Transverse colon (tissue), 4 donors: ENCODE measurements at regions not wholly inside any gene's neighbourhood (a gene's known extent, or its start where the extent isn't known, plus 50 kb on each side); places are given as distances from the start of the nearest gene placed in this dataset.

Experiments used
- DNase-seq: peaks from one replicate; pipeline ENCODE4 v3.0.0-alpha.2; 2019
- H3K27ac ChIP-seq, 4 donors: fragments of 200-600 bp; sonication (generic); 2 replicates each; pipeline ENCODE4 v1.5.1; 2016 to 2018; ENCODE audit warnings: inconsistent platforms in 4 of 4
- H3K27me3 ChIP-seq: fragments of 200-600 bp; sonication (generic); 2 replicates; pipeline ENCODE4 v1.5.1; 2017; ENCODE audit warnings: inconsistent platforms
- H3K36me3 ChIP-seq, 4 donors: fragments of 200-600 bp; sonication (generic); 2 replicates each; pipeline ENCODE4 v1.5.1; 2017 to 2019; ENCODE audit warnings: inconsistent platforms in 4 of 4
- H3K4me1 ChIP-seq, 4 donors: fragments of 200-600 bp; sonication (generic); 2 replicates each; pipeline ENCODE4 v1.5.1; 2017 to 2020; ENCODE audit warnings: inconsistent platforms in 4 of 4
- H3K4me3 ChIP-seq, 4 donors: fragments of 200-600 bp; sonication (generic); 1 replicate in 1 of 4; 2 replicates in 3 of 4; pipeline versions ENCODE4 v1.5.1 to v1.6.1; 2017 to 2019; ENCODE audit warnings: inconsistent platforms in 4 of 4
- H3K9me3 ChIP-seq, 2 donors: fragments of 200-600 bp; sonication (generic); 2 replicates each; pipeline ENCODE4 v1.5.1; 2017 to 2019; ENCODE audit warnings: inconsistent platforms in 2 of 2
- EP300 ChIP-seq: sonication (generic); formaldehyde crosslinking; IDR thresholded peaks from one replicate; pipeline ENCODE4 v1.6.1; 2017; ENCODE audit warnings: antibody characterized with exemption, low read depth
- POLR2A ChIP-seq: fragments of 450-650 bp; IDR thresholded peaks from one replicate; pipeline ENCODE4 v1.6.1; 2016; ENCODE audit warnings: antibody characterized with exemption, mild to moderate bottlenecking, moderate library complexity
- POLR2AphosphoS5 ChIP-seq, 3 donors: sonication (generic); formaldehyde crosslinking; IDR thresholded peaks; one replicate each; pipeline ENCODE4 v1.6.1; 2016; ENCODE audit warnings: antibody characterized with exemption in 3 of 3
- WGBS, 2 donors: methylation state at CpG; one replicate each; pipeline ENCODE4 v1.1.5; 2018; ENCODE audit warnings: low coverage in 1 of 2; 5-methylcytosine and 5-hydroxymethylcytosine counted together
- in situ Hi-C, 4 donors: fragments of 200-750 bp; cut with MboI; loops; one replicate each; pipeline versions ENCODE4 v1.15.0 to v1.15.1; 2017; ENCODE audit warnings: low sequenced_read_pairs in 3 of 4, low pct_ligation_motif_present in 1 of 4, low pct_unique_long_range_greater_than_20kb in 1 of 4
- intact Hi-C: fragments of 100-400 bp; cut with DNase I; formaldehyde crosslinking; loops from one replicate; pipeline ENCODE4 v1.15.1; 2023; ENCODE audit warnings: low total_unique reads
- TF ChIP-seq, protein P1 (sequence below), 5 experiments: fragments of 200-600 bp in 3 of 5; fragments of 450-650 bp in 2 of 5; sonication (generic) in 3 of 5; IDR thresholded peaks; 1 replicate in 2 of 5; 2 replicates in 3 of 5; pipeline ENCODE4 v1.5.1; 2016 to 2017; ENCODE audit warnings: antibody characterized with exemption in 5 of 5, inconsistent platforms in 3 of 5, mild to moderate bottlenecking in 2 of 5, moderate library complexity in 1 of 5

DNA sequence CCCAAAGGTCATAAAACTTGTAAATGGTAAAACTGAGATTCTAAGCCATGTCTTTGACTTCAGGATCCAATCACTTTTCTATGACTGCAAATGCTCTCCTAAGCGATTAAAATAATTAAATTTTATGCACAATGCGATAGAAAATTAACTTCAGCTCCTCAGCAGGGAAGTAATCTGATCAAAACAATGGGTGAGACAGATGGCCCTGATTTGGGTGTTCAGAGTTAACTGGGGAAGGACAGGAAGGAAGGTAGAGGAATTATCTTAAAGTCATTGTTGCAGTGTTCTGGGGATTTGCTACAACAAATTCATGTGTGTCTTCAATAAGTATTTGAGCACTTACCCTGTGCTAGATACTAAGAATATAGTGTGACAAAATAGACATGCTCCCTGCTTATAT is 446.0 kb upstream of the MEX3C start:
- WGBS, 2 donors, result 80 to 83% methylated on average over 2 of the region's 2 CpGs
- intact Hi-C loops, result no loop called here
- H3K27me3 ChIP-seq, result no peaks in the 10 kb centered on the region
- no peak overlapping the region for H3K4me3 ChIP-seq
- TF ChIP-seq POLR2AphosphoS5 (IDR thresholded peaks at IDR 0.05) (no peak), POLR2A (no peak), EP300 (no peak)
- TF ChIP-seq, protein P1, sequence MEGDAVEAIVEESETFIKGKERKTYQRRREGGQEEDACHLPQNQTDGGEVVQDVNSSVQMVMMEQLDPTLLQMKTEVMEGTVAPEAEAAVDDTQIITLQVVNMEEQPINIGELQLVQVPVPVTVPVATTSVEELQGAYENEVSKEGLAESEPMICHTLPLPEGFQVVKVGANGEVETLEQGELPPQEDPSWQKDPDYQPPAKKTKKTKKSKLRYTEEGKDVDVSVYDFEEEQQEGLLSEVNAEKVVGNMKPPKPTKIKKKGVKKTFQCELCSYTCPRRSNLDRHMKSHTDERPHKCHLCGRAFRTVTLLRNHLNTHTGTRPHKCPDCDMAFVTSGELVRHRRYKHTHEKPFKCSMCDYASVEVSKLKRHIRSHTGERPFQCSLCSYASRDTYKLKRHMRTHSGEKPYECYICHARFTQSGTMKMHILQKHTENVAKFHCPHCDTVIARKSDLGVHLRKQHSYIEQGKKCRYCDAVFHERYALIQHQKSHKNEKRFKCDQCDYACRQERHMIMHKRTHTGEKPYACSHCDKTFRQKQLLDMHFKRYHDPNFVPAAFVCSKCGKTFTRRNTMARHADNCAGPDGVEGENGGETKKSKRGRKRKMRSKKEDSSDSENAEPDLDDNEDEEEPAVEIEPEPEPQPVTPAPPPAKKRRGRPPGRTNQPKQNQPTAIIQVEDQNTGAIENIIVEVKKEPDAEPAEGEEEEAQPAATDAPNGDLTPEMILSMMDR (IDR thresholded peaks at IDR 0.05), result no peak
- H3K36me3 ChIP-seq, result no peaks in the 10 kb centered on the region
- no peak overlapping the region for H3K27ac ChIP-seq
- in situ Hi-C loops, result no loop called here
- H3K4me1 ChIP-seq, result no peaks in the 10 kb centered on the region
- no peaks in the 10 kb centered on the region for H3K9me3 ChIP-seq
- DNase-seq, result no peak

DNA sequence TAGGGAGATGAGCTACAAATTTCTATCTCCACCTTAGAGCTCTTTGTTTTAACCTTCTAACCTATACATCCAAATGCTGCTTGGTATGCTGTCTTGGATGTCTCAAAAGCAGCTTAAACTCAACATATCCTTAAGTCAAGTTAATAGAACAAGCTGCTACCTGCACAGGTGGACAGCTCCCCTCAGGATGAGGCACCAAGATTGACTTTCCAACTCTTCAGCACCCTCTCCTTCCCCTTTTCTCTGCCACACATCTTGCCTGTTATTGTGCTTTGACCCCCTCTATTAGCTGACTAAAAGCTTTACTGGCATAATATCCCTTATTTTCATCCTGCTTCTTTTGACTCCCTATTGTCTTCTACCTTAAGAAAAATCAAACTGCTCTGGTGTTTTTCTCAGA is 448.1 kb upstream of the MEX3C start:
- no peaks in the 10 kb centered on the region for H3K27me3 ChIP-seq
- DNase-seq, result no peak
- in situ Hi-C loops (no loop called here), intact Hi-C loops (no loop called here)
- no peaks in the 10 kb centered on the region for H3K4me1 ChIP-seq
- no peak for TF ChIP-seq POLR2AphosphoS5 (IDR thresholded peaks at IDR 0.05)
- TF ChIP-seq POLR2A, result no peak
- TF ChIP-seq, protein P1 (IDR thresholded peaks at IDR 0.05), result no peak
- no peak for TF ChIP-seq EP300
- H3K36me3 ChIP-seq, result no peaks in the 10 kb centered on the region
- no peaks in the 10 kb centered on the region for H3K9me3 ChIP-seq
- H3K4me3 ChIP-seq, result no peak overlapping the region
- H3K27ac ChIP-seq, result no peak overlapping the region

DNA sequence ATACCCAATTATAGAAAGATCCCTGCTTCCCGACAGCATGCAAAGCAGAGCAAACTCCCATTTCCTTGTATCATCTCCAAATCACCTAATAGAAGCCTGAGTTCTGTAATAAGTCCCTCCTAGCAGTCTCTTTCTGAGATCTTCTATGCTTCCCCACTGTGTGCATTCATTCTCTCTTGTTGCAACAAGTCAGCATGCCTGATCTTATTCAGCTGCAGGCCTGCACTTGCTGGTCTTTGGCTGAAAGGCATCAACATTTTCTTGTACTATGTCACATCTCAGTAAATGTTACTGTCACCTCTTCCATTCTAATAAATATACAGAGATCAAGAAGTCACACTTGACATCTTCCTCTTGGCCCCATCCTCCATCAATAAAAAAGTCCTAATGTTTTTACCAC is 449.9 kb upstream of the MEX3C start:
- Histone ChIP-seq H3K27ac (no peak overlapping the region), H3K4me3 (no peak overlapping the region), H3K36me3 (no peaks in the 10 kb centered on the region), H3K4me1 (no peaks in the 10 kb centered on the region), H3K27me3 (no peaks in the 10 kb centered on the region), H3K9me3 (no peaks in the 10 kb centered on the region)
- in situ Hi-C loops, result no loop called here
- WGBS, 2 donors, result 89 to 93% methylated on average over 1 of the region's 1 CpG
- DNase-seq, result no peak
- no peak for TF ChIP-seq EP300
- no peak for TF ChIP-seq POLR2AphosphoS5 (IDR thresholded peaks at IDR 0.05)
- TF ChIP-seq, protein P1 (IDR thresholded peaks at IDR 0.05), result no peak
- TF ChIP-seq POLR2A, result no peak
- intact Hi-C loops, result no loop called here

DNA sequence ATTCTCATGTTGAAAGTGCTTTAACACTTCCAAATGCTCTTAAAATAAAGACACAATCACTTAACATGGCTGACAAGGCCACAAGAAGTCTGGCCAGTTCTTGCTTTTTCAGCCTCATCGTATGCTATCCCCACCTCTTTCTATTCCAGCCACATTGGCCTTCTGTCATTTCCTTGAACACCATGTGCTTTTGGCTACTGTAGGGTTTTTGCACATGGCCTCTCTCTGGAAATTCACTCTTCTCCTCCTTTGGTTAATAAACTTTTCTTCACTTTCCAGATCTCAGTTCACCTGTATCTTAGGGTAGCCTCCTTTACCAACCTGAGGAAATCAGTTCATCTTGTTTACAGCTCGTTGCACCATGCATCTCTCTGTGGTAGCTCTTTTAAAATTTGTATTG is 450.5 kb upstream of the MEX3C start:
- H3K27ac ChIP-seq, result no peak overlapping the region
- no peak for DNase-seq
- 56 to 60% methylated on average over 2 of the region's 2 CpGs for WGBS, 2 donors
- H3K4me3 ChIP-seq, result no peak overlapping the region
- no peaks in the 10 kb centered on the region for H3K4me1 ChIP-seq
- no peaks in the 10 kb centered on the region for H3K27me3 ChIP-seq
- intact Hi-C loops (no loop called here), in situ Hi-C loops (no loop called here)
- no peaks in the 10 kb centered on the region for H3K36me3 ChIP-seq
- H3K9me3 ChIP-seq, result no peaks in the 10 kb centered on the region
- TF ChIP-seq EP300 (no peak), POLR2AphosphoS5 (IDR thresholded peaks at IDR 0.05) (no peak)
- TF ChIP-seq, protein P1 (IDR thresholded peaks at IDR 0.05), result no peak
